CD4-positive, alpha-beta T cell treated with Interferon gamma for 1 hour (primary cell): ENCODE measurements at regions not wholly inside any gene's neighbourhood (a gene's known extent, or its start where the extent isn't known, plus 50 kb on each side); places are given as distances from the start of the nearest gene placed in this dataset.
"Not testable (repeated sequence)": the region's sequence is repeated elsewhere in the genome, so short reads cannot be mapped to it uniquely, and the experiment has no call there.

Experiments used
- DNase-seq: peaks from one replicate; pipeline ENCODE4 v3.0.0-alpha.2; 2020

DNA sequence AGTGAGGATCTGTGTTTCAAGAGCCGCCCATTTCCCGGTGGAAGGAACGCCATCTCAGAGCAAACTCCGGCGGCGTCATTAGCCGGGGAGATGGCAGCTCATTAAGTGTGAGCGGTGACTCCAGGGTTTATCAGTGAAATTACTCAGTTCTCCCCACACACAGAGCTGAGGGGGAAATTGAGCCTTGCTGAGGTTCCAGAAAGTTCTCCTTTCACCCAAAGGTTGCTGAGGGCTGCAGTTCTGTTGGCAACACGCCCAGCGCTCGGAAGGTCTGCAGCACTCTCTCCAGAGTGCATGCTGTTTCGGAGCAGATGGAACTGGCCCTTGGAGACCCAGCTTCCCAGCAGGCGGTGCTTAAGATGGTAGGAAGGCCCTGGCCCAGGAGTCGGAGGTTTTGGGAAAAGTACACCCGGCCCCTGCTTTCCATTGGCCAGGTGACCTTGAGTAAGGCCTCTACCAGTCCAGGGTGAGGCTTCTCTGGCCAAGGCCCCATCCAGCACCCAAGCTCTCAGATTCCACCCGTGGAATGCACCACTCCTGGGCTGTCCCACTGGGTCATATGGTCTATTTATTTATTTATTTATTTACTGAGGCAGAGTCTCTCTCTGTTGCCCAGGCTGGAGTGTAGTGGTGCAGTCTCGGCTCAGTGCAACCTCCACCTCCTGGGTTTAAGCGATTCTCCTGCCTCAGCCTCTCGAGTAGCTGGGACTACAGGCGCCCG lies 167.7 kb upstream of the CIBAR2 start:
- no peak for DNase-seq

DNA sequence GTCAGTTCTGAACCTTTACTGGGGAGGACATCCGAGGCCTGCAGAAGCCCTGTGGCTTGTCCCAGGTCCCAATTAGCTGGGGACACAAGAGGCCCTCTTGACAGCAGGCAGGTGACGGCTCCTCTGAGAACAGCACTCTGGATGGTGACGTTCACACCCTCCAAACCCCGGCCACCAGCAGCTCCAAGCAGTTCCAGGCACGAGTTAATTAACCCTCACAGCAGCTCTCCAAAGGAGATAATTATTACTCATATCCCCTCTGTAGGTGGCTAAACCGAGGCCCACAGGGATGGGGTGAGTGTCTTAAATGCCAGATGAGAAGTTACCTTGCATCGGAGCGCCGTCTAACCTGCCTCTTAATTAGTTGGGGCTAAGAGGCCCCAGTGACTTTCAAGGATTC lies 168.9 kb upstream of the CIBAR2 start:
- DNase-seq = no peak

DNA sequence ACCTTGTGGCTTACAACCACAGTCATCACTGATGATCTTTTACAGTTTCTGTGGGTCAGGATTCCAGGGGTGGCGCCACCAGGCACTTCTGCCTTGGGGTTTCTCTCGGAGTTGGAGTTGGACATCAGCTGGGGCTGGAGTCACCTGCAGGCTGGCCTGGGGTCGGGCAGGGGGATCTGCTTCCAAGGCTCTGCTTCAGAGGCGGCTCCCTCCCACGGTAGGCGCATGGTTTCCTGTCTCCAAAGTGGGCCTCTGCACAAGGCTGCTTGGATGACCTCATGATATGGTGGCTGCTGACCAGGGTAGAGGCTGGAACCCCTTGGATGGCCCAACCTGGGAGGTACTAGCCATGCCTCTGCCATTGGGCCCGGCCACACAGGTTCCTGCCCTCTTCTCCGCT lies 170.6 kb upstream of the CIBAR2 start:
- no peak for DNase-seq

DNA sequence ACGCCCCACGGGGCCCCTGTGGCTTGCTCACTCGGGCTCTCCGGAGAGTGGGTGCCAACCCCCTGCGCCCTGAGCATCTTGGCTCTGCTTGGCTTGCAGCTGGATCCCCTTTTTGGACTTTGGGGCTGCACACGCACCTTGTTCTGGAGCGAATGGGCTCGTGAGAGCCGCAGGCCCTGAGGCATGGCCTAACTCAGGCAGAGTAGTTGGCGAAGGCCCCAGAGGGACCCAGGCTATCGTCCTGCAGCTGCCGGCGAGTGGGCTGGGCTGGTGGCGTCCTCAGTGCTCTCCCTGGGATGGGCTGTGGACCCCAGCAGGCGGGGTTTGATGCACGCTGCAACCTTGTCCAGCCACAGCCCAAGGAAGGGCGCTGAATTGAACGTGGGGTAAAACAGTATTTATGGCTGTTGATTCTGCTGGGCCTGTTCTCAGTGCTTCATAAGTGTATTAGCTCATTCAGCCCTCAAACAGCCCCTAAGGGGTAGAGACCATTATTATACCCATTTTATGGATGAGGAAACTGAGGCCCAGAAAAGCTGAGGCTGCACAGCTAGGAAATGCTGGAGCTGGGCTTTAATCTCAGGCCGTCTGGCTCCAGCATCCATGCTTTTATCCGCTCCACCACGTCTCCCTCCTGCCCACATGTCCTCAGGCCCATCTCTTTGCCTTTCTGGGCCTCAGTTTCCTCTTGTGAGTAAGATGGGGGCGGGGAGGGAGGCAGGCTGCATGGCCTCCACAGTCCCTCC lies 171.2 kb upstream of the CIBAR2 start:
- DNase-seq = no peak

DNA sequence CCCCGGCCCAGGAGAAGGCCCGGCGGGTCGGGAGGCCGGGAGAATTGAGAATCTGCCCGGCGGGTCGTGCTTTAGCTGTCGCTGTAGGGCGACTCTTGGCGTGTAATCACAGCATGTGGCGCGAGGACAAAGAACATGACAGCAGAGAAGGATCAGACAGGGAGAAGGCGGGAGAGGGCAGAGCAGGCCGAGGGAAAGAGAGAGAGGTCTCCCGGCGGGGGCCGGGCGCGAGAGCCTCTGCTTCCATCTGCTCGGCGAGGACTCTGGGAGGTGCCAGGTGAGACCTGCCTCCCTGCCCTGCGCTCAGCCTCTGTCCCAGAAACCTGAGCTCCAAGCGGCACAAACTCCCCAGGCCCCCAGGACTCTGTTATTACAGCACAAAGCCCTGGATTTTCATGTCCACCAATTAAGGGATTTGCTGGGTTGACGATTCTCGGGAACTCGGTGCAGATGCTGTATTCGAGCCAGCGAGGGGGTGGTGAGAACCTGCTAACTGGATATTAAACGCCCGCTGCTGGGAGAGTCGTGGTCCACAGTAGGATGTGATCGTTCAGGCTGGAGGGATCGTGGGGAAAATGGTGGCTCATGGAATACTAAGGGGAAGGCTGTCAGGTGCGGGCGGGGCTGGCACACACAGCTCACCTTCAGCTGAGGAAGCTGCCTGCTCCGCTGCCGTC lies 172.0 kb upstream of the CIBAR2 start:
- no peak for DNase-seq

DNA sequence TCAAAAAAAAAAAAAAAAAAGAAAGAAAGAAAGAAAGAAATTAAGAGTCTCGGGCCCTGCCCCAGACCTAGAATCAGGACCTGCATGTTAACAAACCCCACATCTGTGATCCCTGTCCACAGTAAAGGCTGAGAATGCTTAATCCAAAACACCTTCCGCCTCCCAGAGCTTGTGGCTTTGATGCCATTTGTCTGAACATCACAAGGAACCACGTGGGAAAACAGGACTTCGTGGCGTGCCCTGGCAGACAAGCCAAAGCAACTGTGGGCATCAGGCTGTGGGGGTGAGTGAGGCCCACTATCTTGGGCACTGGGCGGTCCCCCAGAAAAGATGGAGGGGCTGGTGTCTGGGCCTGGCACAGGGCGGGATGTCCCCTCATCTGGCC lies 173.4 kb upstream of the CIBAR2 start:
- DNase-seq = no peak

DNA sequence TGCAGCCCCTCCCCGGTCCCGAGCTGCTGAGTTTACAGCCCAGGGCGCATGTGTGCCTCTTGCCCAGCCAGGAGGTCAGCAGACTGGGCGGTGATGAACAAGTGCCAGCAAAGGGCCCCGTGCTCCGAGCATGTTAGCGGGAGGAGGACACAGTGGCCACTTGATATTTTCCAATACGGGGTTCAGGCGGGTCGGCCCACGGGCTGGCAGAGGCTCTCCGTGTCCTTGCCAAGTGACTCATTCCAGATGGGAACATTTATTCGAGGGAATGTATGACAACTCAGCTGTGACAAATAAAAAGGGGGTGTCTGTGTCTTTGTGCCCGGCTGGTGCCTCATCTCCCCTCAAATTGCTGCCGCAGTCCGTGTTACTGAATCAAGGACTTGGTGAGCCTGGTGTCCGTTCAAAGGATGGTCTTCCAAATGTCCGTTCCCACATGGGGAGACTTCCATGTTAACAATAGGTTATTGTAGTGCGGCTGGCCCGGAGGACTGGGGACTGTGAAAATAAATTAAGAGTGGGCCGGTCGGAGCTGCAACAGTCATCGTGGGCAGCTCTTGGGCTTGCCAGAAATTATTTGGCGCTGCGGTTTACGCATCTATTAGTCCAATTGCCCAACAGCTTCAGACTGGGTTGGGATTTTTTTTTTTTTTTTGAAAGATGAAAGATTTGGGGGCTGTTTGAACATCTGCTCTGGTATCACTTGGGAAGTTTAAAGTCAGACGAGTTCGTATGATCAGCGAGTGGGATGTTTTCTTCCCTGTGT lies 174.0 kb upstream of the CIBAR2 start:
- DNase-seq = no peak

DNA sequence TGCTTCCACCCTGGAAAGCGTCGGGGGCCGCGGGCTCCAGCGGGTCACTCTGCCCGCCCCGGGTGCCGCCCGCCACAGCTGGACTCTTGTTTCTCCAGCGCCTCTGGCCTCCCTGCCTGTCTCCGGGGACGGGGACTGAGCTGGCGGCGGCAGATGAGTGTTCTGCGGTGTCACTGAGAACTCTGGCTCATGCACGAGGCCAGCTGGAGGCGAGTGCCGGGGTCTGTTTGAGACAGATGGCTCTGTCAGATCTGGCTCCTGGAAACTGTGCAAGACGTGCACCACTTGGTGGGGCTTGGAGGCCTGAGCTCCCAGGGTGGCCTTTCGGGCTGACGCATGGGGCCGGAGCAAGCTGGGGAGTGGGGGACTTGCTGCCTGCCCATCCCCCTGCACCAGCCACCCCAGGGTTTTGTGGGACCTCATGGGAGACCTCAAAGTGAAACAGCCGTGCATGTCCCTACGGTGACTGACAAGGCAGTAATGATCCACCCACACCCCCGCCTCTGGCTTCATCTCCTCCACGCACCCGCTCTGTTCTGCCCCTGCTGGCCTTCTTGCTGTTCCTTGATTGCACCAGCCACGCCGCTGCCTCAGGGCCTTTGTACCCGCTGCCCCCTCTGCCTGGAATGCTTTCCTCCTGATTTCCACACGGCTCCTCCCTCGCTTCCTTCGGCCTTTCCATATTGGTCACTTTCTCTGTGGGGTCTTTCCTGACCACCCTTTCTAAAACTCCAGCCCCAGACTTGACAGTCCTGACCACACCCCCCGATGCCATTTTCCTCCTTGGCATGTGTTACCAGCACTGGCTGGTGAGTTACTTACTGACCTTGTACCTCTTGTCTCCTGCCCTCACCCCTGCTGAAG lies 174.9 kb upstream of the CIBAR2 start:
- no peak for DNase-seq

DNA sequence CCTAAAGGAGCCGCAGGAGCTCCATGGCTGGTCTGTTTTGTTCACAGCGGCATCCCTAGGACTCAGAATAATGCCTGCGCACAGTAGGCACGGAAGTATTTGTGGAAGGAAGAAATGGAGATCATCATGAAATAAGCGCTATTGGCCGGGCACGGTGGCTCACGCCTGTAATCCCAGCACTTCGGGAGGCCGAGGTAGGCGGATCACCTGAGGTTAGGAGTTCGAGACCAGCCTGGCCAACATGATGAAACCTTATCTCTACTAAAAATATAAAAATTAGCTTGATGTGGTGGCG lies 175.5 kb upstream of the CIBAR2 start:
- DNase-seq = not testable (repeated sequence)

DNA sequence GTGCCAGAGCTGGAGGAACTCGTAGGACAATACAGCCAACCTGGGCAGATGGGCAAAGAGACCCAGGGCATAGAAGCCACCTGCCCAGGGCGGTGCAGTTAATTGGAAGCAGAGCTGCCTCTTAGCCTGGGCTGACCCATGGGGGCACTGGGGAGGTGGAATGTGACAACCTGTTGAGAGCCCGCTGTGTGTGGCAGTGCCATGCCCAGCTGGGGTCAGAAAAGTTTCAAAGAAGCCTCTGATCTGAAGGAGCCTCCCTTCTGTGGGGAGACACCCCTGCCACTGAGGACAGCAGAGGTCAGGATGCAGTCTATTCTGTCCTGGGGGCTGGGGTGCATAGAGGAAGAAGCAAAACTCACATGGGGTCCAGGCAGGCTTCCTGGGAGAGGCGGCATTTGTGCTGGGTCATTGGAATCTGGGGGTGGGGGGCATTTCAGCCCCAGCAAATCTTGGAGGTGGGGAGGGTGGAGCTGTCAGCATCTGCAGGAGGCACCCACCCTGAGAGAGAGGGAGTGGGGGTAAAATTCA lies 176.1 kb upstream of the CIBAR2 start:
- no peak for DNase-seq

DNA sequence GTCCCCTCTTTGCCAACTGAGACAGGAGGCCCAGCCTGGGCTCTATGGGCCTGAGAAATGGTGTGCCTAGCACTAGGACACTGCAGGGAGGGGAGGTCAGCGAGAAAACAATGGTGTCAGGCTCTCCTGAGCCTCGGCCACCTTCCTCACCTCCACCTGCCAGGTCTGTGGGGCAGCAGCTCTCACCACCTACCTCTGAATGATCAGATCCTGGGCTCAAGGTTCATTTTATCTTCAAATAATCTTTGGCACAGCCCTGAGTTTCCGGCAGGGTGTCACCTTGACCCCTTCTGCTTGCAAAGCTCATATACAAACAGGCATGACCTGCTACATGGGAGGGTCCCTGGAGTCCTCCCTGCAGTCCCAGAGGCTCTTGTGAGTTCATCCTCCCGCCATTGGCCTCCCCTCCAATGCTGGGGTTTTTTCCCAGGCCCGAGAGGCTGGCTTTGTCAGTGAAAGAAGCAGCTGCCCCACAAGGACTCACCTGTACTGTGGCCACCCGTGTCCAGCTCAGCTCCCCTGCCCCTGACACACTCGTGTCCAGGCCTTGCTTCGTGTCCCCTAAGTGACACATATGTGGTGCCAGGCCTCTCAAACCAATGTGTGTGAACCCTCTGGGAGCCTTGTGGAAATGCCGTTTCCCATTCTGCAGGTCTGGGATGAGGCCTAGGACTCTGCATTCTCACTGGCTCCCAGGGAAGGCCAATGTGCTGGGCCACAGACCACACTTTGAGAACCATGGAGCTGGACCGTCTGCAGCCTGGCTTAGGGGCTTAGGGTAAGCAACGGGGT lies 176.8 kb upstream of the CIBAR2 start:
- DNase-seq = no peak

DNA sequence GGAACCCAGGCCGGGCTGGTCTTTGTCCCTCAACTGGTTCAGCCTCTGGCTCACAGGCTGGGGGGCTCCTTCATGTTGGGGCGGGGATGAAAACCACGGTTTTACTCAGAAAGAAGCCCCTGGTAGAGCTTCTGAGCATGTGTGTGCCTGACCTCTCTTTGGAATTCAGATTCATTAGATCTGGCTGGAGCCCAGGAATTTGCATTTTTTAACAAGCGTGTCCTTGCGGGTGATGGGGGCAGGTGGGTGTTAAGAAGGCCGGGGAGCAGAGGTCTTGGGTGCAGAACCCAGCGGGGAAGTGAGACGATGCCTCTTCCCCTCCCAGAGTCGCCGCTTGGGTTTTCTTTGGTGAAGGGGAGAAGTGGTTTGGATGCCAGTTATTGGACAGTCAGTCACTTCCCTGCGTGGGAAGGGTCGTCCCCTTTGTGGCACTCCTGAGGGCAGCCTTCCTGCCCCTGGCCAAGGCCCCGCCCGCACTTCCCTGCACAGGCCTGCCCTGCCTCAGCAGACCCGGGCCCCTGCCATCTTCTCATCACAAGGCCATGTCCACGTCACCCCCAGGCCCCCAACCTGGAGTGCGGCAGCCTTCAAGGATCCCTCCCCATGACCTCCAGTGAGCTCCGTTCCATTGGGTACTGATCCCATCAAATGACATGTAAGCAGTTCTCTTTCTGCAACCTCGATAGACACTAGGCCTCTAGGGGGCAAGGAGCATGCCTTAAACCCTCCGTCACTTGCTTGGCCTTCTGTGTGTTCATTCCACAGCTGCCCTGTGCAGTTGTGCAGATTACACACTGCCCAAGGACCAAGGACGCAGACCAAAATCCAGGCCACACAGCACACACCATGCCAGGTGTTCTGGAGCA lies 177.7 kb upstream of the CIBAR2 start:
- DNase-seq = no peak

DNA sequence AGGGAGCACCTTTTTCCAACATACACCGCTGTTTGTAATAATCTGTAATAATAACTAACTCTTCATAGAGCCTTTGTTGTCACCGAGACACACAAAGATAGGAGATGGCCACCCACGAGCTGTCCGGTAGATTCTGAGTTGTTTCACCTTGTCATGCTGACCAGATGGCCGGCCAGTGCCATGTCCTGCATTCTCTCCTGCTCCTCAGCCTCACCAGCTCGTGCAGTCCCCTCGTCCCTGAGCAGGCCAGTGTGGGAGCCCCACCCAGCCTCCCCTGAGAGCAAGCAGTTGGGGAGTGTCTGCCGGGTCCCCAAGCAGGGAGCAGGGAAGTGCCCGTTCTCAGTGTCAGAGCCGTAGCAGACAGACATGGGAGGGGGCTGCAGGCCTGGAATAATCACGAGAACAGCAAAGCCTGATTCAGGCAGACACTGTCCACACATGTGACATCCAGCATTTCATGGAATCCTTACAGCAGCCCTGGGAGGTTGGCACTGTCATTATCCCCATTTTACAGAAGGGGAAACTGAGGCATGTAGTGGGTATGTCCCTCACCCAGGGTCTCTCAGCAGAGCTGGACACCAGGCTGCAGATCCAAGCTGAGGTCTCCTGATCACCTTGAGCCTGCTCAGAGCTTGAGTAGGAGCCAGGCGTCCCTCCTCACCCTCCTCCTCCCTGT lies 178.5 kb upstream of the CIBAR2 start:
- no peak for DNase-seq

DNA sequence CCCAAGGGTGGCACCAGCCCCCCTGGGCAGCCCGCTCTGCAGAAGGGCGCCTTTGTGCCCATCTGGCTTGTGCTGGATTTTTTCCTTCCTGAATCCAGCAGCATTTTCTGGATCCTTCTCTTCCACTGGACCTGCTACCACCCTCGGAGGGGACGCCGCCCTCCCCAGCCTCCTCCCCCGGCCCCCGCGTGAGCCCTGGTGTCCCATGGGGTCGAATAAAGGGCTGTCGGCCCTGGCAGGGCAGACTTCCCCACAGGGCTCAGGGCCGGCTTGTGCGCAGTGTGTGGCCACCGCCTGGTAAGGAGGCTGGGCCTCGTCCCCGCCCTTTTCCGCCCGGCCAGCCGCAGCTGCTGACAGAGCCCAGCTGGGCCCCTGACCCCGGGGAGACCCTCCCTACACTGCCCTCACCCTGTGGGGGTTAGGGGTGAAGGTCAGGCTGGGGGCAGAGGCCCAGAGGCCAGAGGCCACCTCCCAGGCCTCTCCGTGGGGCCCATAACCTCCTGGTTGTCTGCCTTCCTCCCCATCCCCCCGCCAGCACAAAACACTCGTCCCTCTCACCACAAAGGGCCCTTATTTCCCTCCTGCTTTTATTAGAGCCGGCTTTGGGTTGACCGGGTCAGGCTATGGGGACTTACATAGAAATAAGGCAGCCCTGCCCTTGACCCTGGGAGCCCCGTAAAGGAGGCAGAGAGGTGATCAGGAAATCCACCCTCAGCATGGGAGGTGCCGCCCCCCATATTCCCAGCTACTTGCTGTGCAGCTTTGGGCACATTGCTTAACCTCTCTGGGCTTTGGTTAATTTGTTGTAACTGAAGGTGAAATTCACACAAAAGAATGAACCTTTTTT lies 179.3 kb upstream of the CIBAR2 start:
- peak; percentile 57 for DNase-seq

DNA sequence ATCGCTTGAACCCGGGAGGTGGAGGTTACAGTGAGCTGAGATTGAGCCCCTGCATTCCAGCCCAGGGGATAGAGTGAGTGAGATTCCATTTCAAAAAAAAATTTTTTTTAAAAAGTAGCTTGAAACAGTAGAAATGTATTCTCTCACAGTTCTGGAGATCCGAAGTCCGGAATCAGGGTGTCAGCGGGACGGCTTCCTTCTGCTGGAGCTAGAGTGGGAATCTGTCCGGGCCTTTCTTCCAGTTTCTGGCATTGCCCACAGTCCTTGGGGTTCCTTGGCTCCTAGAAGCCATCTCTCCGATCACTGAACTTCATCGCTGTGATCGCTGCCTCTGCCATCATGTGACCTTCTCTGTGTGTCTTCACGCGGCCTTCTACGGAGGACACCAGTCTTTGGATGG lies 181.2 kb upstream of the CIBAR2 start:
- no peak for DNase-seq

DNA sequence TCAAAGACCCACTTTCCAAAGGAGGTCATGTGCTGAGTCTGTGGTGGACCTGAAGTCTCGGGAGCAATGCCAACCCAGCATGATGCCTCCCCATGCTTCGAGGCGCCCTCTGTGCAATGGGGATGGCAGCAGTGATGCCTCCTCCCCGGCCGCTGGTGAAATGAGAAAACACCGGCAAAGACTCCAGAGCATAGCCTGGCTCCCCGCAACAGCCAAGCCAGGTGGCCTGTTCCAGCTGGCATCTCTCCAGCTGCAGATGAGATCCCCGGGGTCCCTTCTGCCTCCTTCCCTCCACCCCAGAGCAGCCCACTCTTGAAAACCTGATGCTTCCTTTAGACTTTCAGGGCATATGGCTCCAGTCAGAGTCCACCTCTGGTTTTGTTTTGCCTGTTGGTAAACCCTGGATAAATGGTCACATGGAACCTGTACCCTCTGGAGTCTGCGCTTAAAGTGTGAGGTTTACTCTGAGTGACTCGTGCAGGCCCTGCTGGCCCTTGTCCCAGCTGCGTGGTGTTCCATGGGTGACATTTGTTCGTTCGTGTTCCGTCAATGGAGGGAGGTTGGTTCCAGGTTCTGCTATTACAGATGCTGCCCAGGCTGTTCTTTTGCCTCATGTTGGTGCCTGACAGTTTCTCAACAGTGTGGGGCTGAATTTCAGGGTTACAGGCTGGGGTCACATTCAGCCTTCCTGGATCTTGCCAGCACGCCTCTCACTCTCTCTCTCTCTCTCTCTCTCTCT lies 181.8 kb upstream of the CIBAR2 start:
- DNase-seq = no peak

DNA sequence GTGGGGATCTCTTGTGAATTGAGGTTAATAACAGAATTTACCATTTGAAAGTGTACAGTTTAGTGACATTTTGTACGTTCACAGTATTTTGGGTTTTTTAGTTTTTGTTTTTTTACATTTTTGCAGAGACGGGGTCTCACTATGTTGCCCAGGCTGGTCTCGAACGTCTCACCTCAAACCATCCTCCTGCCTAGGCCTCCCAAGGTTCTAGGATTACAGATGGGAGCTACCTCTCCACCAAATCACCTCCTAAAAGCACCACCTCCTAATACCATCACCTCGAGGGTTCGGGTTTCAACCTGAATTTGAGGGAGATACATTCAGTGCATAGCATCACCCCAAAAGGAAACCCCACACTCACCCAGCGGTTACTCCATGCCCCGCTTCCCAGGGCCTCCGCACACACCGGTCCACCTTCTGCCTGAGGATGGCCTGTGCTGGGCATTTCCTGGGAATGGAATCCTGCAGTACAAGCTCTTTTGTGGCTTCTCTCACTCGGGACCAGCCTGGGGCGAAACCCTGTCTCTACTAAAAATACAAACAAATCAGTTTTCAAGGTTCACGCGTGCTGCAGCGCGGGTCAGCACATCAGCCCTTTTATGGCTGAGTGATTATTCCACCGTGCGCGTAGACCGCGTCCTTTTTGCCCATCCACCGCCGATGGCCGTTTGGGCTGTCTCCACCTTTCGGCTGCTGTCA lies 182.7 kb upstream of the CIBAR2 start:
- DNase-seq = no peak
